Inferior parietal cortex (tissue), 1 donor: ENCODE measurements at regions not wholly inside any gene's neighbourhood (a gene's known extent, or its start where the extent isn't known, plus 50 kb on each side); places are given as distances from the start of the nearest gene placed in this dataset.
"Not testable (repeated sequence)": the region's sequence is repeated elsewhere in the genome, so short reads cannot be mapped to it uniquely, and the experiment has no call there.

Experiments
- DNase-seq: peaks from one replicate; pipeline ENCODE4 v3.0.0-alpha.2; 2016; ENCODE audit errors: extremely low spot score

DNA sequence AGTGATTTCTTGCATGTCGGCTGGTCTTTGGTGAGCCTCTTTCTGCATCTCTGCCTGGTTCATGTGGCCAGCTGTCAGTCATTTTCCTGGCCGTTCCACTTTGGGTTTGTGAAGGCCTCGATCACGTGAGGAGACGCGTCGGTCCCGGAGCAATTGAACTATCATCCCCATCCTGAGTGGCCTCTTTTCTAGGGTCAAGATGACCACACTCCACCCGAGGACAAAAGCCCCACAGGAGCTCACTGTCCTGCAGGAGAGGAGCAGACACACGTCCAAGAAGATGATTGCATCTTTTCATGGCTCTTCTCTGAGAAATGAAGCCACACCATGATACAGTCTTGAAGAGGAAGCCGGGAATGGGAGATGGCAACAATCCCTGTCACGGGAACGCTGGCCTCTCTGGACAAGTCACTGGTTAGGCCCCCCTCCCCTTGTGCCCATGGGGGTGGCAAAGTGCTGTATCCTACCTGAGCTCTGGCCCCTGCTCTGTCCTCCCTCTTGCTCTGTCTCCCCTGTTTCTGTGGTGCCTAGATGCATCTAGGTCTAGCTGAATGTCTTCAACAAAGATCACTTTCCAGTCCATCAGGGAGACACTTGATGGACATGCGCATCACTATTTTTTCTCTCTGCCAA lies 291.4 kb upstream of the ZNF337 start:
- not testable (repeated sequence) for DNase-seq

DNA sequence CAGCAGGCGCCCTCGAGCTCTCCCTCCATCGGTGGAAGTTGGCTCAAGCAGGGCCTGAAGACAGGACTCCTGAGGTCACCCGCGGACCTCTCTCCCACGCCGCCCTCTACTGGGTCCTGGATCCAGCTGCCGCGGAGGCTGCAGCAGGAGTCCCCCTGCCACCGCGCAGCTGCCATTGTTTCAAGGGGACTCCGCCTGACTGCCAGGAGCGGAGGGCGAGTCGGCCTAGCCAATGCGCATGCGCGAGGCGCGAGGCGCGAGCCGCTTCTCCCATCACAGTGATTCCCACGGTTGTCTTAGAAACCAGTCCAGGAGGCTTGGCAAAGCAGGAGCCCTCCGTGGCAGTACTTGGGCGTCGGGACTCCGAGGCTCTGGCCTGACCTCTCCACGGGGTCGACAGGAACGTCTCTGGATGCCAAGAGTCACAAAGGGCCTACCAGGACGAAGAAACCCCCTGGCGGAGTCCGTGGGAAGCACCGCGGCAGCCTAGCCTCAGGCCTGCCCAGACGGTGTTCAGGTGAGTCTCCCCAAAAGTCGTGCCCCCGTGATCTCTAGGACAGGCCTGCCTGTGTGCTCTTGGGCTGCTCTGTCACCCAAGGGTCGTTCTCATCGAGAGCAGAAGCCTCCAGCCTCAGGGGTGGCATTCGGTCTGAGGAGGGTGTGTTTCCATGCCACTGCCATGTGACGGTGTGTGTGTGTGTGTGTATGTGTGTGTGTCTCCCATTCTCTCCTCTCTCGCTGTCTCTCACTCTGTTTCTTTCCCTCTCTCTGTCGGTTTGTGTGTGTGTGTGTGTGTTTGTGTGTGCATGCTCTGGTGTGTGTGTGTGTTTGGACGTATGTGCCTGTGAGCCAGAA lies 290.6 kb upstream of the ZNF337 start:
- peak; percentile 48 for DNase-seq

DNA sequence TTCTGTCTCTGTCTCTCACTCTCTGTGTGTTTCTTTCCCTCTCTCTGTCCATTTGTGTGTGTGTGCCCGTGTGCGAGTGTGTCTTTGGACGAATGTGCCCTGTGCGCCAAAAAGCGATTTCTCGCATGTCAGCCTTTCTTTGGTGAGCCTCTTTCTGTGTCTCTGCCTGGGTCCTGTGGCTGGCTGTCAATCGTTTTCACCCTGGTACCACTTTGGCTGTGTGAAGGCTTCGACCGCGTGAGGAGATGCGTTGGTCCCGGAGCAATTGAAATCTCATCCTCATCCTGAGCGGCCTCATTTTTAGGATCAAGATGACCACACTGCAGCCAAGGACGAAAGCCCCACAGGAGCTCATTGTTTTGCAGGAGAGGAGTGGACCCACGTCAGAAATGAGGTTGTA lies 288.9 kb upstream of the ZNF337 start:
- DNase-seq: no peak

DNA sequence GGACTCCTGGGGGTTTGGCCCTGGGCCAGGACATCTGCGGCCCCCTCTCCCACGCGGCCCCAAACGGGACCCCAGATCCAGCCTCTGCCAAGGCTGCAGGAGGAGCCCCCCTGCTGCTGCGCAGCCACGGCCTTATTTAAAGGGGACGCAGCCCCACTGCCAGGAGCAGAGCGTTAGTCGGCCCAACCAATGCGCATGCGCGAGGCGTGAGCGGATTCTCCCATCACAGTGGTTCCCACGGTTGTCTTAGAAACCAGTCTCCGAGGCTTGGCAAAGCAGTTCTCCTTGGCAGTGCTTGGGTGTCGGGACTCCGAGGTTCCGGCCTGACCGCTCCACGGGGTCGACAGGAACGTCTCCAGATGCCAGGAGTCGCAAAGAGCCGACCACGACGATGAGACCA lies 288.3 kb upstream of the ZNF337 start:
- no peak for DNase-seq

DNA sequence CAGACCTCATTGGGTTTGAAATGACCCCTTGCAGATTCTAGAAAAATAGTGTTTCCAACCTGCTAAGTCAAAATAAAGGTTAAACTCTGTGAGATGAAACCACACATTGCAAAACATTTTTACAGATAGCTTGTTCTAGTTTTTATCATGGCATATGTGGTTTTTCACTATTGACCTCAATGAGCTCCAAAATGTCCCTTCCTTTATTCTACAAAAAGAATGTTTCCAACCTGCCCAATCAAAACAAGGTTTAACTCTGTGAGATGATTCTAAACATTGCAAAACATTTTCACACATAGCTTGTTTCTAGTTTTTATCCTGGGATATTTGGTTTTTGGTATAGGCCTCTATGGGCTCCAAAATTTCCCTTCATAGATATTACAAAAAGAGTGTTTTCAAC lies 286.0 kb upstream of the ZNF337 start:
- DNase-seq: not testable (repeated sequence)

DNA sequence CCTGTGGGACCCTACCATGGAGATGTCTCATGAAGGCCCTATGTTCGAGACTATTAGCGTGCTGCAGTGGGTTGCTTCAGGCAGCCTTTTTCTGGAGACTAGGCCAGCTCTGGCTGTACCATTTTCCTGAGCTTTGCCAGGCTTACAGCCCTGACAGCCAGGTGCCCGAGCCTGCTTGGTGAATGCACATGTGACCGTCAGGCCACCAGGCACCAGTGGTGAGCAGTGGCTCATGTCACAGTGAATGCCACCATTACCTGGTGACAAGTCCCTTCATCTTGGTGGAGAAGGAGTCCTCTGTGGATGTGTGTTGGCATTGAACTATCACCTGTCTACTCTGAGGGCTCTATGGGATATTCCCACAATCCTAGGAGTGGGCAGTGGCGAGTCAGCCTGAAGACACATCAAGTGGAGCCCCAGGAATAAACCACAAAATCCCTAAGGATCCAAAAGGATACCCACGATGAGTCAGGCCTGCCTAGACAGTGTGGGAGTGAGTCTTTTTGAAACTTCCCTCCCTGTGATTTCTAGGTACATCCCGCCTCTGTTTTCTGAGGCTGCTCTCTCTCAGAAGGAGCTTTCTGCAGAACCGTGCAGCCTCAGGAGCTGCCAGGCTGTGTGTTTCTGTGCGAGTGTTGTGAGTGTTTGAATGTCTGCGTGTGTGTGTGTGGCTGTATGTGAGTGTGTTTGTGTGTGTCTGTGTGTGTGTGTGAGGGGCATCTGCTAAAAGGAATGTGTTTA lies 282.0 kb upstream of the ZNF337 start:
- not testable (repeated sequence) for DNase-seq

DNA sequence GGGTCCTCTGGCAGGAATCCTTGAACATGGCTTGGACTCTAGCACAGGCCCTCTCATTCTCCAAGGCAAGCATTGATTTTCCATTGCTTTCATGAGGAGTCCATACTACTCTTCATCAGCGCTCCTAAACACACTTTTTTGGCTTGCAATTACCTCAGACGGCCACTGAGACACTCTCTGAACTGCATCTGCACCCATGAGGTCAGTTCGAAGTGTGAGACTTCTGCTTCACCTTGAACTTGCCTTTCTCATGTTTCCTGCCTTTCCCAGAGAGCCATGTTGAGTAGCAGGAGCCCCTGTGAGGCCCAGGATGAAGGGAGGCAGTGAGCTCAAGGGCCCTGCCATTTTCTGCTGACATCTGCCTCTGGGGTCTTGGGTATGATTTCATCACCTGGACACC lies 279.2 kb upstream of the ZNF337 start:
- not testable (repeated sequence) for DNase-seq

DNA sequence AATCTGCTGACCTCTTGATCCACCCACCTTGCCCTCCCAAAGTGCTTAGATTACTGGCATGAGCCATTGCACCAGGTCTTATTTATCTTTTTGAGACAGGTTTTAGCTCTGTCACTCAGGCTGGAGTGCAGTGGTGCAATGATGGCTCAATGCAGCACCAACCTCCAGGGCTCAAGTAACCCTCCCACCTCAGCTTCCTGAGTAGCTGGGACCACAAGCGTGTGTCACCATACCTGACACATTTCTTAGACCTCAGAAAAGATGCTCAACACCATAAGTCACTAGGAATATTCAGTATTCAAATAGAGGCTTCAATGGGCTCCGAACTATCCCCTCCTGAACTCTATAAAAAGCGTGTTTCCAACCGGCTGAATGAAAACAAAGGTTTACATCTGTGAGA lies 268.6 kb upstream of the ZNF337 start:
- not testable (repeated sequence) for DNase-seq

DNA sequence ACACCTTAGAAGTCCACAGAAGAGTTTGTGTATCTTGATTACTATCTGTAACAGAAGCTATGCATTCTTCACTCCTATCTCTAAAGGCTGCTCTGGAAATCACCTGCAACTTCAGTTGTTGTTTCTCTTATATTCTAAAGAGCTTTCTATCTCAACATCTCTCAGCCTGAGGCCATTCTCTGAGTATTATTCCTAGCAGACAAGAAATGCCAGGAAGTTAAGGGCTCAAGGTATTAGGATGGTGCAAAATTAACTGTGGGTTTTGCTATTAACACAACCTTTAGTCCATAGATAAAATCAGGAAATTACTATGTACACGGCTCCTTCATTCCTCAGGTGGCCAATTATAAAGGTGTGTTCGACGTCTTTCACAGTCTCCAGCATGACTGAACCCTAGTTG lies 257.2 kb upstream of the ZNF337 start:
- not testable (repeated sequence) for DNase-seq

DNA sequence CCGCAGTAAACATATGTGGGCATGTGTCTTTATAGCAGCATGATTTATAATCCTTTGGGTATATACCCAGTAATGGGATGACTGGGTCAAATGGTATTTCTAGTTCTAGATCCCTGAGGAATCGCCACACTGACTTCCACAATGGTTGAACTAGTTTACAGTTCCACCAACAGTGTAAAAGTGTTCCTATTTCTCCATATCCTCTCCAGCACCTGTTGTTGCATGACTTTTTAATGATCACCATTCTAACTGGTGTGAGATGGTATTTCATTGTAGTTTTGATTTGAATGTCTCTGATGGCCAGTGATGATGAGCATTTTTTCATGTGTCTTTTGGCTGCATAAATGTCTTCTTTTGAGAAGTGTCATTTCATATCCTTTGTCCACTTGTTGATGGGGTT lies 238.6 kb upstream of the ZNF337 start:
- DNase-seq: not testable (repeated sequence)

DNA sequence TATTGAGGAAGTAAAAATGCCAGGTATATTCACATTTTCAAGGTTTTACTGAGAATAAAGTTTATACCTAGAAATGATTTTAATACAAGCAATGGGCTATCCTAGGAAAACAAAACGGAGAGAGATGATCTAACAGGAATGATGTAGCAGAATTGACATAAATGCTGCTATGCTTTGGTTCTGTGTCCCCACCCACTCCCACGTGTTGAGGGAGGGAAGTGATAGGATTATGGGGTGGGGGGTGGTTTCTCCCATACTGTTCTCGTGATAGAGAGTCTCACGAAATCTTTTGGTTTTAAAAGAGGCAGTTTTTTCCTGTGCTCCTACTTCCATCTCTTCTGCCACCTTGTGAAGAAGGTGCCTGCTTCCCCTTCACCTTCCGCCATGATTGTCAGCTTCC lies 236.2 kb upstream of the ZNF337 start:
- DNase-seq: not testable (repeated sequence)

DNA sequence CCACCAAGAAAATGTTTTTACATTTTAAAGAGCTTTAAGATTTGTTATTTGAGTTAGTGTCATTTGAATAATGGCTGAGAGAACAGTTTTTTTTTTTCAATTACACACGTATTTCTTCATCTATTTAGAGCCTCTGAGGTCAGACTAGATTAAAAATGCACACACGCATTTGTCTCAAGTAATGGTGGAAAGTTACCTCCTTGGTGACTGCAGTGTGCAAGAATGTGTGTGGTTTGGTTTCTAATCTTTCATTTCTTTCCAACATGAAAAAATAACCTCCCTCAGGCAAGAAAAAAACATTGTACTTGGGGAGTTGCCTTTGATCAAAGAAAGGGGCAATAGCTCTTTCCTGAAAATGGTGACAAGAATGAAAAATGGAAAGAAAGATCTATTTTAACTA lies 235.5 kb upstream of the ZNF337 start:
- not testable (repeated sequence) for DNase-seq

DNA sequence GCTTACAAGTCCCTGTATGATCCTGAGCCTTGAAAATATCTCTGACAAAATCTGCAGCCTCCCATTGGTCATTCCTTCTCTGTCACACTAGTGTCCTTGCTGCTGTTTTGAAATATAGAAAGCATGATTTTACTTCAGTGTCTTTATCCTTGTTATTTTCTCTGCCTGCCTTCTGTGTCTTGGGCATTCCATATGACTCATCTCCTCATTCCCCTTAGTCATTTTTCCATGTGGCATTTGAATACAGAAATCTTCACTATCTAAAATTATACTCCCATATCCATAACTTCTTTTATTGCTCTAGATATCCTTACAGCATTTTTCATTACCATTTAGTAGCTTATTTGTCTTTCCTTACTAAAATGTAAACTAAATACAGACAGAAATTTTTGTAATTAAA lies 205.7 kb upstream of the ZNF337 start:
- not testable (repeated sequence) for DNase-seq

DNA sequence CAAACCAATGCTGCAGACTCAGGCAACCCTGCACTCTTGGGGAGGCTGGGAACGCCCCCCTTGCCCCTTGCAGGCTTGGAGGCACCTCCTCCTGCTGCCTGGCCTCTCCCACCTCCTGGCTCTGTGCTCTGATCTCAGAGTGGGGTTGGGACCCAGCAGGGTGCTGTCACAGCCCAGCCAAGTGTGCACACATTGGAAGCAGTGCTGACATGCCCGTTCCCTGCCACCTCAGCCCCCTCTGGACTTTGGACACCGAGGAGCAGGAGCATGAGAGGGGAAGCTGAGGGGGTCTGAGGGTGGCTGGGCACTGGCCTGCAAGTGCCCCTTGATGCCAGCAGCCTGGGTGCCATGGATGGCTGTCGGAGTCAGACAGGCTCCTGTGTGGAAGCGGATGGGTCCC lies 202.0 kb upstream of the ZNF337 start:
- not testable (repeated sequence) for DNase-seq

DNA sequence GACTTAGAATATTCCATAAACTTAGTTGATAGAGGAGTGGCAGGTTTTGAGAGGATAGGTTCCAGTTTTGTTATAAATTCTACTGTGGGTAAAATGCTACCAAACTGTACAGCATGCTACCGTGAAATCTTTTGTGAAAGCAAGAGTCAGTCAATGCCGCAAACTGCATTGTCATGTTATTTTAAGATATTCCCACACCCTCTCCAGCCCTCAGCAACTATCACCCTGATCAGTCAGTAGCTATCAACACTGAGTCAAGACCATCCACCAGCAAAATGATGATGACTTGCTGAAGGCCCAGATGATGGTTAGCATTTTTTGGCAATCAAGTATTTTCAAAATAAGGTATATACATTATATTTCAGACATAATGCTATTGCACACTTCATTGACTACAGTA lies 182.4 kb upstream of the ZNF337 start:
- not testable (repeated sequence) for DNase-seq

DNA sequence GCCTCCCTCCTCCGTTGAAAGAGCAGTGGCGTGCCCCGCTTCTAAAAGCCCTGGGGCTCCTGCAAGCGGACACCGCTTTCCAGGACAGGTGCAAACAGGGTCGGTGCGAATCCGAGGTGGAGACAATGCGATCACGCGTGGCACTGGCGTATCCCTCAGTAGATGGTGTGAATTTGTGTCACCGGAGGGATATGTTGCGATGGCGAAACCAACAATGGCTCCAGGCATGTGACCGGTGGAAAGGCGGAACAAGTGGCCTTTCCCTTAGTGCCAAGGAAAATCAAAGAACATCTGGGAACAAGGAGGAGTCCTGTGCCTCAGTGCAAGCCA lies 172.0 kb upstream of the ZNF337 start:
- peak; percentile 7 for DNase-seq

DNA sequence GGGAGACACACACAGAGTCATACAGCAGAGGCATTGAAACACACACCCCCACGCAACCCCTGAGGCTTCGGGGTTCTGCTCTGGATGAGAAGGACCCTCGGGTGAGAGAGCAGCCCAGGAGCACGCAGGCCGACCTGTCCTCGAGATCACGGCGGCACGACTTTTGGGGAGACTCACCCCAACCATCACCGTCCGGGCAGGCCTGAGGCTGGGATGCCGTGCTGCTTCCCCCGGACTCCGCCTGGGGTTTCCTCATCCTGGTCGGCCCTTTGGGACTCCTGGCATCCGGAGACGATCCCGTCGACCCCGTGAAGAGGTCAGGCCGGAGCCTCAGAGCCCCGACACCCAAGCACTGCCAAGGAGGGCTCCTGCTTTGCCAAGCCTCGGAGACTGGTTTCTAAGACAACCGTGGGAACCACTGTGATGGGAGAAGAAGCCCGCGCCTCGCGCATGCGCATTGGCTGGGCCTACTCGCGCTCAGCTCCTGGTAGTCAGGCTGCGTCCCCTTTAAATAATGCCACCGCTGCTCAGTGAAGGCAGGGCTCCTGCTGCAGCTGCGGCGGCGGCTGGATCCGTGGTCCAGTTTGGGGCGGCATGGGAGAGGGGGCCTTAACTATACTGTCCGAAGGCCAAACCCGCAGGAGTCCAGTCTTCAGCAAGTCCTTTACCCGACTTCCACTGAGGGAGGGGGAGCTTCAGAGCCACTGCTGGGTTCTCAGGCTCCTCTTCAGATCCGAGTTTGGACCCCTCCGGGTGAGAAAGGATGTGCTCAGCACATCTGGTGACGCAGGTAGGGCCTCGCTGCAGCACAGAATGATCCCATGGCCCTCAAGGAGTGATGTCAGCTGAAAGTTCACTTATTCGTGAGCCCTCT lies 171.4 kb upstream of the ZNF337 start:
- DNase-seq: peak; percentile 82

DNA sequence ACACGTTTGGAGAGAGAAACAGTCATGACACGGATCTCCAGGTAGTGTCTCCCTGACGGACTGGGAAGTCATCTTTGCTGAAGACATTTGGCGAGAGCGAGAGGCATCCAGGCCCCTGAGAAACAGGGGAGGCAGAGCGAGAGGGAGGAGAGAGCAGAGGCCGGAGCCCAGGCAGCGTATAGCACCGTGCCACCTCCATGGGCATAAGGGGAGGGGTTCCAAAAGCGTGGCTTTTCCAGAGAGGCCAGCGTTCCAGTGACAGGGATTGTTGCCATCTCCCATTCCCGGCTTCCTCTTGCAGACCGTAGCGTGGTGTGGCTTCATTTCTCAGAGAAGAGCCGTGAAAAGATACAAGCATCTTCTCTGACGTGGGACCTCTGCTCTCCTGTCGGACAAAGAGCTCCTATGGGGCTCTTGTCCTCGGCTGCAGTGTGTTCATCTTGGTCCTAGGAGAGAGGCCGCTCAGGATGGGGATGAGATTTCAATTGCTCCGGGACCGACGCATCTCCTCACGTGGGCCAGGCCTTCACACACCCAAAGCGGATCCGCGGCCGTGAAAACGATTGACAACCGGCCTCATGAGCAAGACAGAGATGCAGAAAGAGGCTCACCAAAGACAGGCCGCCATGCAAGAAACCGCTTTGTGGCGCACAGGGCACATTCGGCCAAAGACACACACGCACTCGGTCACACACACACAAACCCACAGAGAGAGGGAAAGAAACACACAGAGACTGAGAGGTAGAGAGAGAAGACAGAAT lies 170.5 kb upstream of the ZNF337 start:
- DNase-seq: not testable (repeated sequence)

DNA sequence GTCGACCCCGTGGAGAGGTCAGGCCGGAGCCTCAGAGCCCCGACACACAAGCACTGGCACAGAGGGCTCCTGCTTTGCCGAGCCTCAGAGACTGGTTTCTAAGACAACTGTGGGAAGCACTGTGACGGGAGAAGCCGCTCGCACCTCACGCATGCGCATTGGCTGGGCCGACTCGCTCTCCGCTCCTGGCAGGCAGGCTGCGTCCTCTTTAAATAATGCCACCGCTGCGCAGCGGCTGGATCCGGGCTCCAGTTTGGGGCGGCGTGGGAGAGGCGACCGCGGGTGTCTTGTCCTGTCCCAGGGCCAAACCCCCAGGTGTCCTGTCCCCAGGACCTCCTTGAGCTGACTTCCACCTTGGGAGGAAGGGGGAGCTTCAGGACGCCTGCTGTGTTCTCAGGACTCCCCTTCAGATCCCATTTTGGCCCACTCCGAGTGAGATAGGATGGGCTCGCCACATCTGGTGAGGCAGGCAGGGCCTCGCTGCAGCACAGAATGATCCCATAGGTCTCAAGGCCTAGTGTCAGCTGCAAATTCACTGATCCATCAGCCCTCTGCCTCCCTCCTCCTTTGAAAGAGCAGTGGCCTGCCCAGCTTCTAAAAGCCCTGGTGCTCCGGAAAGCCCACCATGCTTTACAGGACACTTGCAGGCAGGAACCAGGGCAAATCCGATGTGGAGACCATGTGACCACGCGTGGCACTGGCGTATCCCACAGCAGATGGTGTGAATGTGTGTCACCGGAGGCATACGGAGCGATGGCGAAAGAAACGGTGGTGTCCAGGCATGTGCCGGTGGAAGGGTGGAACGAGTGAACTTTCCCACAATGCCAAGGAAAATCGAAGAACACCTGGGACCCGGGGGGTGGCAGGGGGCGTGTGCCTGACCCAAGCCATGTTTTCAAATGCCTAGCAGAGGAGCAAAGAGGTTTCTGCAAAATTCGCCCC lies 169.3 kb upstream of the ZNF337 start:
- peak; percentile 83 for DNase-seq
